T-helper 1 cell (primary cell): ENCODE measurements at regions not wholly inside any gene's neighbourhood (a gene's known extent, or its start where the extent isn't known, plus 50 kb on each side); places are given as distances from the start of the nearest gene placed in this dataset.

Source experiments
- DNase-seq, 5 donors: peaks; one replicate each; pipeline ENCODE4 v3.0.0-alpha.2; 2012 to 2020

DNA sequence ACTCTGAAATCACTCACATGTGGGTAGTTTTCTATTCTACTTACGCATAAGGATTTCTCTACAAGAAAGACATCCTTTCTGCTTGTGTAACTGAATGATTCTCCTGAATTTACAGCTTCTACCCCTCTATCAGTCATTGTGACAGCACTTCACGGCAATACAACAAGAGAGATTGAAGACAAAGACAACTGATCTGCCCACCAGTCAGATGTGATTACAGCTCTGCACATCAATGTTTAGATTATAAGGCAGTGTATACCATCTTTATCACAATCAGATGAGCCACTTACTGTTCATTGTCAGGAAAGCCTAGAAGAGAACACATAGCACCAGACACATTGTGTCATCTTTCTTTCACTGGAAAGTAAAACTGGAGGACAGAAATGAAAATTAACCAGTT lies 324.4 kb downstream of the CENPC start:
- DNase-seq, result no peak

DNA sequence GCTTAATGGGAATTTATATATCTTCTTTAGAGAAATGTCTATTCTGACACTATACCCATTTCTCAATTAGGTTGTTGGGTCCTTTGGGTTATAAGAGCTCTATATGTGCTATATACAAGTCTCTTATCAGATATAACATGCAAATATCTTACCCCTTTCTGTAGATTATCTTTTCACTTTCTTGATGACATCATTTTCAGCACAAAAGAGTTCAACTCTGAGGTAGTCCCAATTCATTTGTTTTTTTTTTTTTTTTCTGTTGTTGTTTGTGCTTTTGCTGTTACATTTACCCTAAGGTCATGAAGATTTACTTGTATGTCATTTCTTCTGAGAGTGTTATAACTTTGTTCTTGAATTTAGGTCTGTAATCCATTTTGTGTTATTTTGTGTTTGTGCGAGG lies 326.4 kb downstream of the CENPC start:
- DNase-seq, result no peak

DNA sequence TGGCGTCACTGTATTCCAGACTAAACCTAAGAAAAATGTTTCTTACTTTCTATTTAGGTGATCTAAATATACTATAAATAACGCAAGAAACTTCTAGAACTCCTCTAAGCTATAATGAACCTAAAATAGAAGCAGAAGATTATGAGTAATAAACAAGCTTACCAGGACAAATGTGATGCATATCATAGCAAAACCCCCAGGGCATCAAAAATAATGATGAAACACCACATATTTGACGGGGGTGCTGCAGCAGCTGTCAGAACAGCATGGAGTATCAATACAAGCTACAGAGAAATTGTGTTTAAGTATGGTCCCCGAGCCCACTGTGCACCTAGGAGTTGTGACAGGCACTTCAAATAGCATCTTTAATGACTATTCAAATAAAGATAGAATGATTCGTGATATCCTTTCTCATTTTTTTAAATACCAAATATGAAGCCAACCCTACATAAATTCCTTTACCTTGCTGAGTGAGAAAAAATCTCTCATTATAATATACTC lies 337.3 kb downstream of the CENPC start:
- no peak for DNase-seq

DNA sequence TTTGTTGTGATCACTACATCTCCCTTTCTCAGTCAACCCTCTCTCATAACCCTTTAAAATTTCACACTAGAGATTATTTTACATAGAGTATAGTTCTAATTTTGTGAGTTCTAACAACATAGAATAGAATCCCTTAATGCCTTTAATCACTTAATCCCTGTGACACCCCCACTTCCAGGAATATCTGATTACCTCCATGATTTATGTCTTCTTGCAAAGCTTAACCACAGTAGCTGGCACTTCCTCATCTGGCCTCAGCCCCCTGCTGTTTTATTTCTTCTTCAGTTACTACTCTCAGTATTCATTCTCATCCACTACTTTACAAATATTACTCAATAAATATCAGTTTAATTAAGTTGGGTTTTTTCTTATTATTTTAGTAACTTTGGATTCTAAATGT lies 340.9 kb downstream of the CENPC start:
- no peak for DNase-seq

DNA sequence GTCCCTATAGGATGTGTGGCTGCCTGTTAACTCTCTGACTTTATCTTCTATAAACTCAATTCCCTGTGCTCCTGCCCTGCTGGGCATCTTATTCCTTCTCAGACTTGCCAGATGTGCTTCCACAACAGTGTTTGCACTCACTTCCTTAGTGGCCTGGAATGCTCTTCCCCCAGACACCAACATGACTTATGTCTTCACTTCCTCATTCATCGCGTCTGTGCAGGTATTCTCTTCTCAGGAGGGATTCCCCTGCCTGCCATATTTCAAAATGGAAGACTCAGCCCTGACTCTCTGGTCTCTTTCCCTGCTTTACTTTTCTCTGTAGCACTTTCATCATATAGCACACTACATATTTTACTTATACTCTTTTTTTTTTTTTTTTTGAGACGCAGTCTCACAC lies 344.0 kb downstream of the CENPC start:
- no peak for DNase-seq

DNA sequence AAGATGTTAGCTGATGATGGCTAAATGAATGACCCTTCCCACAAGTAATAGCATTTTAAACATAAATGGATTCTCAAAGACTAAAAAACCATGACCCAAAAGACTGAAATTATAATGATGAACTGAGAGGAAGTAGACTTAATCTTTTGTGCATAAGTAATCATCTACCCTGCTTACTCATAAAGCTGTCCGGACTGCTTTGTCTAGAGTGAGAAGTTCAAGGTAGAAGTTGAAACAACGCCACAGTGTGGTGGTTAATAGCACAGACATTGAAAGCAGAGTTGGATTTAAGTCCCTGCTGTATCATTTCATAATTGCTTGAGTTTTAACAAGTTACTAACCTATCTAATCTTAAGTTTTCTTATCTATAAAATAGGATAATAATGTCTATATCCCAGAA lies 346.6 kb downstream of the CENPC start:
- DNase-seq, result no peak

DNA sequence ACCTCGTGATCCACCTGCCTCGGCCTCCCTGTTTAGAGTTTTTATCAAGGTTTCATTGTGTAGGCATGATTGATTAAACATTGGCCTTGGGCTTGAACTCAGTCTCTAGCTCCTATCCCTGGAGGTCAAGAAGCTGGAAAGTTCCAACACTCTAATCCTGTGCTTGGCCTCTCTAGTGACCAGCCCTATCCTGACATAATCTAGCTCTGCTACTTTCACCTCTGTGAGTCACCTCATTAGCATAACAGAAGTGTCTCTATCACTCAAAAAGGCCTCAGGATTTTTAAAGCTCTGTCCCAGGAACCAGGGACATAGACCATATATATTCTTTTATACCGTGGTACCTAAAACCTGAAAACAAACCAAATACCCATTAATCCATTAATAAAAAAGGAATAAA lies 377.5 kb downstream of the CENPC start:
- no peak for DNase-seq

DNA sequence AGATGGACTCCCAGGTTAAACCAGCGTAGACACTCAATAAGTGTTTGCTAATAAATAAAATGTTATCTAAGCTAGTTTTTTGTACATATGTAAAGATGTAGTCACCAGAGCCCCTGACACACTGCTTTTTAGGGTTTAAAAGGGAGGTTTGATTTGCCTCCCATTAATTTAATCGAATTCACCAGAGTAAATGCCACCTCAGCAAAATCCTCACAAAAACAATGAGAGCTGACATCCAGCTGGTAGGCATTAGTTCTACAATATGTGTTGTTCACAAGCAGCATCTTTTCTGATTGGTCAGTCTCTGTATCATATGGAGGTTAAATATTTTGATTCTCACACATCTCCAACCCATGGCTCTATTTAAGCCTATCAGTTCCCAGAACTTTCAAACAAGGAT lies 382.6 kb downstream of the CENPC start:
- DNase-seq, result no peak

DNA sequence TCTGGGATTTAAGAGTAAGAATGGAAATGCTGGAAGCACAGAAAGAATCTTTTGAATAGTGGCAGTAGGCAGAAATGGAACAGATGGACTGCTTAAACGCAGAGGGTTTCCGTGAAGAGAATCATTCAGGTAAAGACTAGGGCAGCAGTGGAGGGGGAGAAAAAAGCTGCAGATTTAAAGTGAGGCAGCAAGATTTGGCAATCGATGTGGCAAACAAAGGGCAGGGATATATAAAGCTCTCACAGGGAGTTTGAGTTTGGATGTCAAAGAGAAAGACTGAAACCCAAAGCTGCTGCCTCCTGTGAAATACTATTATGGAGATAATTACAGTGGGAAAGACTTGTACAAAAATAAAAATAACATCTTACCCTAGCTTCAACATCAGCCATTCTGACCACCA lies 384.0 kb downstream of the CENPC start:
- no peak for DNase-seq

DNA sequence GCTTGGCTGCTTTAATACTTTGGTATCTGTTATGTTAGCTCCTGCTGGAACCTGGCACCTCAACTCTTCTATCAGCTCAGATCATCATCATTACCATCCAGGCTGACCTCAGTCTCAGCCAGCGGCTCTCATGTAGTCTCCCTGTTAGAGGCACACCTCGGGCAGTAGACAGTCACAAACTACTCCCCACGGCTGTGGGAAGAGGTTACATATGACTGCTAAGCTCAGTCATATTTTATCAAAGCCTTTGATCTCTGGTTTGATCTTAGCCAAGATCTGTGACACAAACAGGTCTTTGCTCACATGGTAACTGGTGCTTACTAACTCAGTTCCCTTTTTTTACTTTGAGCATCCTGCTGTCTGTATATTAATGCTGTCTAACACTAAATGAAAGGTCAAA lies 384.9 kb downstream of the CENPC start:
- DNase-seq, result no peak

DNA sequence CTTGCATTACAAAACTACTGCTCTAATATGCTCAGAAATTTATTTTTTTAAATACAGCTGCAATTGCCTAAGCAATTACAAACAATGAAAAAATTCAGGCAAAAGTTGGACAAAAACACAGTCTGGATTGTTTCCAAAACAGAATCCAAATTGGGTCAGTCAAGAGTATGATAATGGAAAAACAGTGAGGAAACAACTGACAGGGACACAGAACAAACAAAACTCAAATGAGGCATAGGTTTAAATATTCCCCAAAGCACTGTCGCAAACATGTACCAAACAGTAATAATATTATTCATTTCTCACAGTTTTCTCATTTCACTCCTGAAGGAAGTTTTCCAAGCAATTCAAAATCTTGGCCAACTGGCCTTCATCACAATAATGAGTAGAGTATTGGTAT lies 386.6 kb downstream of the CENPC start:
- DNase-seq, result no peak

DNA sequence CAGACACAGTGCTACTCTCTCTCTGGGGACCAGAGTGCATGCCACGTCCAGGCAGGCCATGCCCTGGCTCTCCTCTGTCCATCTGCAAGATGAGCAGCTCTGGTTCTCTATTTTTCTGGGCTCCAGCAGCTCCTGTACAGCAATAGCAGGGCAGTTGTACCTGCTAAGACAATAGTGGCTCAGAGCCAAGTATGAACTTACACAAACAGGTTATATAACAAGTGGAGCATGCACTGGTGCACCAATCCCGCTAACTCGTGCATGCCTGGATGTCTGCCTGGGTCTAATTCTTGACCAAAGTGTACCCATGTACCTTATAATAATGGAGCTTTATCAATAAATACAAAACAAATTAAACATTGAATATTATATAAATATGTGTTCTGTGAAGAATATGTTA lies 392.3 kb downstream of the CENPC start:
- DNase-seq, result no peak

DNA sequence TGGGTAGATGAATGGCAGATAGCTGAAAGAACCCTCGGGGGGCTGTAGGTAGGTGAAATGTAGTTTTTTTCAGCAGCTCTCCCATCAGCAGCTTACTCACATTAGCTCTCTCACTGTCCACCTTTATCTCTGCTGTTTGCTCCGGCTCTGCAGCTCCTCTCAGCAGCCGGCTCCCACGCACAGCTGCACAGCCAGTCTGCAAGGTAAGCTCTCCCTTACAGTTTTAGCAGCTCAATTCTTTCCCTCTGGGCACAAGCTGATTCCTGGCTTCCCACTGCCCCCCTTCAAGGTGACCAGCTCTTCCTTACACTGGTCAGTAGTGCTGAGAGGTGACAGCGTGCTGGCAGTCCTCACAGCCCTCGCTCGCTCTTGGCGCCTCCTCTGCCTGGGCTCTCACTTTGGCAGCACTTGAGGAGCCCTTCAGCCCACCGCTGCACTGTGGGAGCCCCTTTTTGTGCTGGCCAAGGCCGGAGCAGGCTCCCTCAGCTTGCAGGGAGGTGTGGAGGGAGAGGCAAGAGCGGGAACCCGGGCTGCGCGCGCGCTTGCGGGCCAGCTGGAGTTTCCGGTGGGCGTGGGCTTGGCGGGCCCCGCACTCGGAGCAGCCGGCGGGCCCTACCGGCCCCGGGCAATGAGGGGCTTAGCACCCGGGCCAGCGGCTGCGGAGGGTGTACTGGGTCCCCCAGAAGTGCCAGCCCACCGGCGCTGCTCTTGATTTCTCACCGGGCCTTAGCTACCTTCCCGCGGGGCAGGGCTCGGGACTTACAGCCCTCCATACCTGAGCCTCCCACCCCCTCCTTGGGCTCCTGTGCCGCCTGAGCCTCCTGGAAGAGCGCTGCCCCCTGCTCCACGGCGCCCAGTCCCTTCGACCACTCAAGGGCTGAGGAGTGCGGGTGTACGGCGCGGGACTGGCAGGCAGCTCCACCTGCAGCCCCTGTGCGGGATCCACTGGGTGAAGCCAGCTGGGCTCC lies 393.6 kb downstream of the CENPC start:
- no peak for DNase-seq

DNA sequence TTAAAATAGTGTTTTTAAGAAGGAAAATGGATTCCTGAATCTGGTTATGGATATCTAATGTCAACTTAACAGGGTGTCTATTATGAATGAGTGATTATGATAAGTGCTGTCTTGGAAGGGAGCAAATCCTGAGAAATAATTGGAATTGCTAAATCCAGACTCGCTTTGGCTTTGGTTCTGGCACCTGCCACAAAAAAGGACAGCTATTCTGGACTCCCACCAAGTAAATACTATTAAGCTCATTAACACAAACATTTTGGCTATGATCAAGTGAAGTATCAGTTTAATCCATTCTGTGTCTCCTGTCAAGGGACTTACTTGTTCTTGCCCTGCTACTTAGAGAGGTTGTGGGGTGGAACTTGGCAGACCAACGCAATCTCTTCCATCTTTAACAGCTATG lies 403.7 kb downstream of the CENPC start:
- no peak for DNase-seq

DNA sequence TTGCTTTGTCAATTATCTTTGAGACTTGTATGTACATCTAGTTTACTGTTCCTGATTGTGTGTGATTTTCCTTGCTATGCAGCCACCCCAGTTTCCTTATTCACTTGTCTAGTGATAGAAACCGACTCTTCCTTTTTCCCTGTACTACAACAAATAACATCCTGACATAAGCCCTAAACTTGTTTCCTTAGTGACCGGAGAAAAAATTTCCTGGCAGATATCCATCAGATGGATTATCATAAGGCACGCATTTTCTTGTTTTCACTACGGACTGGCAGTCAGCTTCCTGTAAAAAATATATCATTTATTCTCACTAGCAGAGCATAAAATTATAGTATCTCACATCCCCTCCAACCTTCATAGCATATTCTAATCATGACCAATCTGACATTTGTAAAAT lies 410.7 kb downstream of the CENPC start:
- DNase-seq, result no peak

DNA sequence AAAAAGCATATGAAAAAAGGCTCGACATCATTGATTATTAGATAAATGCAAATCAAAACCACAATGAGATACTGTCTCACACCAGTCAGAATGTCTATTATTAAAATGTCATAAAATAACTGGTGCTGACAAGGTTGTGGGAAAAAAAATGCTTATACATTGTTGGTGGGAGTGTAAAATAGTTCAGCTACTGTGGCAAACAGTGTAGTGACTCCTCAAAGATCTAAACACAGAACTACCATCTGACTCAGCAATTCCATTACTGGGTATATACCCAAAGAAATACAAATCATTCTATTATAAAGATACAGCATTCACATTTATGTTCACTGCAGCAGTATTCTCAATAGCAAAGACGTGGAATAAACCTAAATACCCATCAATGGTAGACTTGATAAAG lies 412.1 kb downstream of the CENPC start:
- no peak for DNase-seq

DNA sequence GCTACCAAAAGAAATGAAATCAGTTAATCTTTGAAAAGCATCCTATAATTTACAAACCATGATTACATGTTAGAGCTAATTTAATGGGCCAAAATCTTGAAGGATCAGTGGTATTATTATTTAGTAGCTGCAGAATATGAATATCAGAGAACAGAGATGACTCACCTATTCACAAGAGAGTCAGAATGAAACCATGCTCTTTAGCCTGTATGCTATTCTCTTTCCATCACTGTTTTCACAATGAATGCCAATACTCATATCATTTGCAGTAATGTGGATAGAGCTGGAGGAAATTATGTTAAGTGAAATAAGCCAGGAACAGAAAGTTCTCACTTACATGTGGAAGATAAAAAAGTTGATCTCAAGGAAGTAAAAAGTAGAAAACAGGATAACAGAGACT lies 414.1 kb downstream of the CENPC start:
- peak in 1 of 5 donors; percentile 2 for DNase-seq

DNA sequence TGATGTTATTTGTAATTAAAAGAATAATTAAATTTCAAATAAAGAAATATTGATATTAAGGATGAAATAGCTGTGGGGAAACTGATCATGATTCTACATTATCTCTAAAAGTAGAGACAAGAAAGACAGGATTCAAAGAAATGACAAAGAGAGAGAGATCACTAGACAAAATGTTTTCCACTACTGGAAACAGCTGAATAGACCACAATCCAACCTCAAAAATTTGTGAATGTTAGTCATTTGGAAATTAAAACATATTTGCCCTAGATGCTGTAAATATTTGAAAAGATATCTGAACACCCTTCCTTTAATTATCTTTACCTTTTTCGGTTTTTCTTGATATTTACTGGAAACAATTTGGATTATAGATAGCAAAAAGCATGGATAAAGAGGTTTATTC lies 414.9 kb downstream of the CENPC start:
- DNase-seq, result no peak

DNA sequence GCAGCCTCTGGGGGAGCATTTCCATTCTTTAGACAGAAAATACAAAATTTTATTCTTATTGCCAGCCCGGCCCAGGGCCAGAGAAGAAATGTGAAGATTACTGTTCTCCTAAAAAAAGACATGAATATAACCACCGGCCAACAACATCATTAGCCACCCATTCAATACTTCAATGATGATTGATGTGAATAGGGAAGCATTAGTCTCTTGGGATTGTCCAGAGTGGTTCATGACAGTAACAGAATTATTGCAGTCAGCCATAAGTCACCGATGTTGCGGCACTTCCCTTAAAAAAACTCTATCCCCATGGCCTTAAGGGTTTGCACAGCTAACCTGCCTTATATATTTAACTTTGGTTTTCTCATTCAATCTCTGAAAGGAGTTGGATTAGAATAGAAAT lies 418.7 kb downstream of the CENPC start:
- no peak for DNase-seq

DNA sequence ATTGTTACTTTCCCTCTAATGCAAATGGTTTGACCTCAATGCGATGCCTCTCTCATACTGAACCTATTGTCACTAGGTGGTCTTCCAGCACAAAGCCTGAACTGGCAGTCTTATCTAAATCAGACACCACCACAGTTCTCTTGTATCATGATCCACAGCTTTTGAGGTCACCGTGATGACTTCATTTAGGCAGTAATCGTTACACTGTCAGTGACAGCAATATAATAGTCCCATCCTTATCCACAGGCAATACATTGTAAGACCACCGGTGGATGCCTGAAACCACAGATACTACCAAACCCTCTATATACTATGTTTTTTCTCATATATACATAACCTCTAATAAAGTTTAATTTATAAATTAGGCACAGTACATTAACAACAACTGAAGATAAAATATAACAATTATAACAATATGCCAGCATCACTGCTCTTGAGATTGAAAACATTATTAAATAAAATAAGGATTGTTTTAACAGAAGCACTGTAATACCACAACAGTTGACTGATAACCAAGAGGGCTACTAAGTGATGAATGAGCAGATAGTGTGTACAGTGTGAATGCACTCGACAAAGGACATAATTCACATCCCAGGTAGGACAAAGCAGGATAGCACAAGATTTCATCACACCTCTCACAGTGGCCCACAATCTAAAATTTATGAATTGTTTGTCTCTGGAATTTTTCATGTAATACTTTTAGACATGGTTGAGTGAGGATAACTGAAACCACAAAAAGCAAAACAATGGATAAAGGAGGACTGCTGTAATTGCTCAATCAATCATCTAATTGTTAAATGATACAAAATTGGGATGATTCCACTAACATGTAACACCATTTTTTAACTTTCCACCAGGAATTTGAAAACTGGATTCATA lies 419.4 kb downstream of the CENPC start:
- no peak for DNase-seq

DNA sequence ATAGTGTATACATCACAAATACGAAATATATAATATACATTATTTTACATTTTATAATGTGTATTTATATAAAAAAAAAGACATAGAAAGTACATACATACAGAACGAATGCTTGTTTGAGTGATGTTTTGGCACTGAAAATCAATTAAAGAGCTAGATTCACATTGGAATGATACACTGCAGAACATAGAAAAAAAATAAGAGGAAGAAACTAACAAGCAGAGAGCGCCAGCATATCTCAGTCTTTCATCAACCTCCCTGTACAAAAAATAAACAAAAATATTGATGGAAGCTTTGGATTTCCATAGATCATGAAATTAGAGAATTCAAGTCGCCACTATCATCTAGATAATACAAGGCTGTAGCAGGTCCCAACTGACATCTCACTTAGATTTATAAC lies 420.6 kb downstream of the CENPC start:
- DNase-seq, result no peak

DNA sequence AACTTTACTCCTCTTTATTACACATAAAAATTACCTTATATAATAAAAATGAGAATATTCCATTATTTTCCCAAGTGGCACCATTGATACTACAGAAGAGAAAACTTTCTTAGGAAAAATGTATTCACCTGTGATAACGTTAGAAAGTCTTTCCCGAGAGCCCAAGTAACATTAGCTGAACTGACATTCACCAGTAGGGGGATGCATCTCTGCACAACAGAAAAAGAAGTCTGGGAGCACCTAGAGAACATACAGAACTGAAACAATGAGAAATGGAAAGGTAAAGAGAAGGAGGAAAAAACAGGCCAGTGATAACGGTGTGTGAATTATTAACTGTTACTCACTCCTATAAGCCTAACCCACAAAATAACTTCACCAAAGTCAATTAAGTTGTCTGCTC lies 423.3 kb downstream of the CENPC start:
- no peak for DNase-seq

DNA sequence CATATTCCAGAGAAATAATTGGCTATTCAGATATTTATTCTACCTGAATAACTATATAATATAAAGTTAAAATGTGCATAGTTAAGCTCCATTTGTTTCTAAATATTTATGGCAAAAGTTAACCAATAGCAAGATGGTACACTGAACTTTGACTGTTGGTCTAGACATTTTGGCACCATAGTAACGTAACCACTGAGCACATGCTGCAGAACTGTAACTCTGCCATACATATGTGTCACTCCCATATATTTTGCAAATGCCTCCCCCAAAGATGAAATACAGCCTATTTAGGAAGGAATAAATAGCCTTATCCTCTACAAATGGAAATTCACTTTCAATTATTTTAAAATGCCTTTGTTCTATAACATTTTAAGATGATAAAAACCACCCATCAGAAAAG lies 424.9 kb downstream of the CENPC start:
- DNase-seq, result no peak

DNA sequence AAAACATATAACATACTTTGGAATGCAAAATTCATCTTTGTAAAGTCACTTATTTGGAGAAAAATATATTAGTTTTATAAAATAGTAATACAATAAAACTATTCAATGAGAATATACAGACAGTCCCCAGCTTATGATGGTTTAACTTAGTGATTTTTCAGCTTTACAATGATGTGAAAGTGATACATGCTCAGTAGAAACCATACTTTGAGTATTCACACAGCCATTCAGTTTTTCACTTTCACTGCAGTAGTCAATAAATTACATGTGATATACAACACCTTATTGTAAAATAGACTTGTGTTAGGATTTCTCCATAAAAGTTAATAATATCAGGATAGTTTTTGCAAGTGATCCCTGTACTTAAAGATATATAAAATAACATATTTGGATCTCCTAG lies 436.0 kb downstream of the CENPC start:
- no peak for DNase-seq
